GM21825 (cell line): ENCODE measurements at regions not wholly inside any gene's neighbourhood (a gene's known extent, or its start where the extent isn't known, plus 50 kb on each side); places are given as distances from the start of the nearest gene placed in this dataset.

Experiments used
- ATAC-seq: cut with Tn5 transposase; IDR thresholded peaks from one replicate; pipeline ENCODE4 v1.9.1; 2021; ENCODE audit warnings: mild to moderate bottlenecking, moderate library complexity; ENCODE audit not compliant: unreplicated experiment

GRCh38 chr5:74205767-74206578 is 434.6 kb downstream of the ENC1 start:
- no peak for ATAC-seq

- ATAC-seq: peak; percentile 54
These were observed 439.0 kb downstream of the ENC1 start for GRCh38 chr5:74201334-74202081.

- ATAC-seq: no peak
These were observed 440.0 kb downstream of the ENC1 start for GRCh38 chr5:74200560-74200959.

GRCh38 chr5:74199436-74200210 is 440.9 kb downstream of the ENC1 start:
- no peak for ATAC-seq

GRCh38 chr5:74199005-74199404 is 441.5 kb downstream of the ENC1 start:
- ATAC-seq: peak; percentile 52

- no peak for ATAC-seq
These were observed 442.4 kb downstream of the ENC1 start for GRCh38 chr5:74198156-74198555.

GRCh38 chr5:74196233-74196632 is 444.3 kb downstream of the ENC1 start:
- peak; percentile 62 for ATAC-seq

- no peak for ATAC-seq
These were observed 446.3 kb downstream of the ENC1 start for GRCh38 chr5:74194196-74194595.

- no peak for ATAC-seq
These were observed 447.8 kb downstream of the ENC1 start for GRCh38 chr5:74192606-74193299.

GRCh38 chr5:74188351-74189105 is 452.0 kb downstream of the ENC1 start:
- ATAC-seq: no peak

GRCh38 chr5:74187757-74188156 is 452.8 kb downstream of the ENC1 start:
- ATAC-seq: no peak

GRCh38 chr5:74186356-74187315 is 453.9 kb downstream of the ENC1 start:
- no peak for ATAC-seq

- ATAC-seq: no peak
These were observed 454.9 kb downstream of the ENC1 start for GRCh38 chr5:74185599-74185998.

GRCh38 chr5:74184649-74185048 is 455.9 kb downstream of the ENC1 start:
- ATAC-seq: no peak

- ATAC-seq: no peak
These were observed 457.5 kb downstream of the ENC1 start for GRCh38 chr5:74183041-74183440.

- no peak for ATAC-seq
These were observed 457.9 kb downstream of the ENC1 start for GRCh38 chr5:74182603-74183002.

- ATAC-seq: no peak
These were observed 460.8 kb downstream of the ENC1 start for GRCh38 chr5:74179701-74180100.

- ATAC-seq: no peak
These were observed 461.3 kb downstream of the ENC1 start for GRCh38 chr5:74179179-74179578.

- ATAC-seq: no peak
These were observed 462.6 kb downstream of the ENC1 start for GRCh38 chr5:74177961-74178360.
